HG03280 (cell line): ENCODE measurements at regions not wholly inside any gene's neighbourhood (a gene's known extent, or its start where the extent isn't known, plus 50 kb on each side); places are given as distances from the start of the nearest gene placed in this dataset.
"Not testable (repeated sequence)": the region's sequence is repeated elsewhere in the genome, so short reads cannot be mapped to it uniquely, and the experiment has no call there.

ENCODE experiments used
- ATAC-seq: cut with Tn5 transposase; IDR thresholded peaks from one replicate; pipeline ENCODE4 v1.9.1; 2021; ENCODE audit warnings: mild to moderate bottlenecking, moderate library complexity; ENCODE audit not compliant: unreplicated experiment

DNA sequence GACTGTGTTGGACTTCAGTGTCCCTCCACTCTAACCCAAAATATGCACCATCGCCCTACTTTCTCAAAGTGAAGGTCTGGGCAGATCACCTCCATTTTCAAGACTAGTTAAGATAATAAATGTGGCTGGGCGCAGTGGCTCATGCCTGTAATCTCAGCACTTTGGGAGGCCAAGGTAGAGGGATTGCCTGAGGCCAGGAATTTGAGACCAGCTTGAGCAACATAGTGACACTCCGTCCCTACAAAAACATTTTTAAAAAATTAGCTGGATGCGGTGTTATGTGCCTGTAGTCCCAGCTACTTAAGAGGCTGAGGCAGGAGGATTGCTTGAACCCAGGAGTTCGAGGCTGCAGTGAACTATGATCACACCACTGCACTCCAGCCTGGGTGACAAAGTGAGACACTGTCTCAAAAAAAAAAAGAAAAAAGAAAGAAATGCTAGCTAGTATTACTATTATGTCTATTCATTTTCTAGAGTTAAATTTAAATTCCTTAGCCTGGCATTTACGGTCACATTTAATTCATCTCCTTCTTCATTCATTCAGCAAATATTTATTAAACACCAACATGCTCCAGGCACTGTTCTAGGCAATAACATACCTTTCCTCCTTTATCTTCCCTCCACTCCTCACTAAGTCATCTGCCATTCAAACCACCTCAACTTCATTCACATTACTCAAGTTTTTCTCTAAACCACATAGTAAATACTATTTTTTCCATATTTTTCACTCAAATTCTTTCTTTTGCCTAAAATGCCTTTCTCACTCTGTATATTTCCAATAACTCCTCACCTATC lies 96.1 kb upstream of the XYLT1 start:
- no peak for ATAC-seq

DNA sequence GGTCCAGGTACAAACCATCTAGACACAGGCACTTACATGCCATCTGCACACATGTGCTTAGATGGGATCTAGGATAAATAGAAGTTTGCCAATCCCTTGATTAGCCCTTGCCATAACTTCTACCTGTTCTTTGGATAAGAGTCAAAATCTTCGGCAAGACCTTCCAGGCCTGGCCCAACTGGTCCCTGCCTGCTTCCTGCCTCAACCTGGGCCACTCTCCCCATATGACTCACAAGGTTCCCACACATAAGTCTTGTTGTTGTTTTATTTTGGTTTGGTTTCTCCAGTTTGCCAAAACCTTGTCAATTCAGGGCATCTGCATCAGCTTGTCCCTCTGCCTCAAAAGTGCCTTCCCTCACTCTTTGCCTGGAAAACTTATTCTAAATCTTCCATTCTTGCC lies 95.3 kb upstream of the XYLT1 start:
- no peak for ATAC-seq

DNA sequence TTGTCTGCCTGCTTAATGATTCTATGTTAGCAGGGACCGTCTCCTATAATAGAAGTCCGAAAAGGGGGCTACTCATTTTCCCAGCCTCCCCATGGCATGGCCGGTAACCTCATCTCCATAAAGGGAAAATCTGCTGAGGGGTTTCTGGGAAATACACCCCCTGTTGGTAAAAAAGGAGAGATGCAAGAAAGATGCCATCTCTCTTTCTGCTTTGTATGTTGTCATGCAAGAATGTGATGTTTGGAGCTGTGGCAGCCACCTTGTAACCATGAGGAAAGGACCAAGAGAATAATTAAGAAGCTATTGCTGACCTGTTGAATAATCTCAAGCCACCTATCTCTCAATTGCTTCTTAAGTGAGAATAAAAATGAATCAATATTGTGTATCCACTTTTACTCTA lies 94.8 kb upstream of the XYLT1 start:
- no peak for ATAC-seq

DNA sequence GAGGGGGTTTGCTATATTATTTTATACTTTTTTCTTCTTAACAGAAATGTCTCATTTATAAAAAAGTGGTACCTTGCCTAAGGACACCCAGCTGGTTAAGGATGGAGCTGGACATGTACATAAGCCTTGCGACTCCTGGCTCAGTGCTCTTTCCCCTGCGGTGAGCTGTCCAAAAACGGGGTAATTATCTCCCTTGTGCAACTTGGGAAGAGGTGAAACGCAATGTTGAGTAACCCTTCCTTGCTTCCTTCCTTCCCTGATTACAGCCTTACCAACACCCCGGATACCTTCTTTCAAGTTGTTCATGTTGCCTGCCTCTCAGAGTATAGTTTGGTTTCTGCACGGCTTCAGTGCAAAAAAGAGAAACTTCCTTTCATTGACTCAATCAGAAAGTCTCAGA lies 94.1 kb upstream of the XYLT1 start:
- no peak for ATAC-seq

DNA sequence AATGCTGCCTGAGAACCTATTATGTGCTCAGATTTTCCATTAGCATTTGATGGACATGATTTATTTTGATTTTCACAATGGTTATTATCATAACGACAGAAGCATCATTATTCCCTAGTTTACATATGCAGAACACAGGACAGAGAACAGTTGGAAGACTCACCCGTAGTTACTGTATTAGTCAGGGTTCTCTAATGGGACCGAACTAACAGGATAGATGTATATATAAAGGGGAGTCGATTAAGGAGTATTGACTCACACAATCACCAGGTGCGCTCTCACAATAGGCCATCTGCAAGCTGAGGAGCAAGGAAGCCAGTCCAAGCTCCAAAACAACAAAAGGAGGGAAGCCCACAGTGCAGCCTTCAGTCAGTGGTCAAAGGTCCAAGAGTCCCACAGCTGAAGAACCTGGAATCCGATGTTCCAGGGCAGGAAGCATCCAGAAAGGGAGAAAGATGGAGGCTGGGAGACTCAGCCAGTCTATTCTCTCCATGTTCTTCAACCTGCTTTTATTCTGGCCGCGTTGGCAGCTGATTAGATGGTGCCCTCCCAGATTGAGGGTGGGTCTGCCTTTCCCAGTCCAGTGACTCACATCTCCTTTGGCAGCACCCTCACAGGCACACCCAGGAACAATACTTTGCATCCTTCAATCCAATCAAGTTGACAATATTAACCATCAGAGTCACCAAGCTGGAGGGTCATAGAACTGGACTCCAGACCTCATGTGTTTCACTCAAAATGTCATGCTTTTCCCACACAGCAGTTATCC lies 92.7 kb upstream of the XYLT1 start:
- no peak for ATAC-seq

DNA sequence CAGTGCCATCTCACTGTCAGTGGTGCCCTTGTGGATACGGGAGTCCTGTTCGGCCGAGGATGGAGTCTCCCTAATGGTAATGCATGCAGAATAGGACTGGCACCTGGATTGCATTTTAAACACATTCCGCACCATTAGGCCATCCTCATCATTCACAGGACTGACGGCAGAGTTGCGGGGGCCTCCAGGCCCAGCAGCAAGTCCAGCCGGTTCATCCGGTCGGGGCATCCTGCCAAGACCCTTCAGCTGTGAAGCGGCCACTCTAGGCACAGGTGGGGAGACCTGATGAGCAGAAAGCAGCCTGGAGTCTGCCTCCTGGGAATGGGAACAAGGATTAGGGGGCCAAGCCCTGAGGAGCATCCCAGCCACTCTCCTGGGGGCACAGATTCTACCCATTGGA lies 90.3 kb upstream of the XYLT1 start:
- ATAC-seq = no peak

DNA sequence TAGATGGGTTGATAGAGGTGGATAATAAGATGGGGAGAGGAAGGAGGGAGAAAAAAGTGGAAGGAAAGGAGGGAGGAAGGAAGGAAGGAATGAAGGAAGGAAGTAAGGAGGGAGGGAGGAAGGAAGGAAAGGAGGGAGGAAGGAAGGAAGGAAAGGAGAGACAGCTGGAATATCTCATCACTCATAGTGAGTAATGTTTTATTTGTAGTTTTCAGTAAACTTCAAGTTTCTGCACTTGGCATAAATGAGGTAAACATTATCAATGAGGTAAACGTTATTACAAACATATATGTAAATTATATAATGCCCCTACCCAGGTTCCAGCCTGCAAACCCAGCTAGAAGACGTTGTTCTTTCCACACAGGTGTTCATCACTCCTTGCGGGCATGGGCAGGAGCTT lies 89.8 kb upstream of the XYLT1 start:
- no peak for ATAC-seq

DNA sequence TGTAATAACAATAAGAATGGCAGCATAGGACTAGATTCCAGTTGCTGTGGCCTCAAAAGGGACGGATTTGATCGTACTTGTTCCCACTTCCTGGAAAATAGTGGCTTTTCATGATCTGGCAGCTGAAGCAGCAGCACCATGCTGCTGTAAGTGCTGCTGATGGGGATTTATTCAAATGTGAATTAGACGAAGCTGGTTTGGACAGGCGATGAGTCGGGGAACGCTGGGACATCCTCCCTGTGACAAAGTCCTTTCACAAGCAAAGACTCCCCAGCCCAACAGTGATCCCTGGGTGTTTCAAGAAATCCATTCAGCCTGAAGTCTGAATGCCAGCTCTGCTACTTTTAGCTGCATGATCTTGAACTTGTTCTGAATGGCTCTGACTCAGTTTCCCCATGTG lies 88.6 kb upstream of the XYLT1 start:
- no peak for ATAC-seq

DNA sequence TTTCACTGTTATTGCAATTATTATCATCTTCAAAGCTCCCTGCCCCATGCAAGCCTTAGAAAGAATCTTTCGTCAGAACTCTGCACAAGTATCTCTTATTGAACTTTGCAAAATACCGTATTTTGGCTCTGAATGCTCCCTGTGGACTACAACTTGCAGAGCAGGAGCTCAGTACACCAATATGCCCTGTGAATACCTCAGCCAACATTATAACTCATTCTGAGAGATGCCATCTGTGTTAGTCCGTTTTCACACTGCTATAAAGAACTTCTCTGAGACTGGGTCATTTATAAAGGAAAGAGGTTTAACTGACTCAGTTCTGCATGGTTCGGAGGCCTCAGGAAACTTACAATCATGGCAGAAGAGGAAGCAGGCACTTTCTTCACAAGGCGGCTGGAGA lies 87.2 kb upstream of the XYLT1 start:
- no peak for ATAC-seq

DNA sequence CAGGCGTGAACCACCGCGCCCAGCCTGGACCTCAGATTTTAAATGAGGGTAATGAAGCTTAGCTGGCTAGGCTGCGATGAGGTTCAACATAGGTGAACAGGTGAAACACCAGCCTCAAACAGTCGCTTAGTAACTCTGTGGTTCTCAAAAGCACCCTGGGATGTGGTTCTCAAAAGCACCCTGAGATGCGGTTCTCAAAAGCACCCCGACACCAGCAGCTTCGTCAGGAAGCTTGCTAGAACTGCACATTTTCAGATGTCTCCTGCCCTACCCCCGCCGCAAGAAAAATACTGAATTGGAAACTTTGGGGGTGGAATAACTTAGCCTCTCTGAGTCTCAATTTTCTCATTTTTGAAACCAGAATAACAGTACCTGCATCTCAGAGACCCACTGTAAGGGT lies 86.7 kb upstream of the XYLT1 start:
- ATAC-seq = no peak

DNA sequence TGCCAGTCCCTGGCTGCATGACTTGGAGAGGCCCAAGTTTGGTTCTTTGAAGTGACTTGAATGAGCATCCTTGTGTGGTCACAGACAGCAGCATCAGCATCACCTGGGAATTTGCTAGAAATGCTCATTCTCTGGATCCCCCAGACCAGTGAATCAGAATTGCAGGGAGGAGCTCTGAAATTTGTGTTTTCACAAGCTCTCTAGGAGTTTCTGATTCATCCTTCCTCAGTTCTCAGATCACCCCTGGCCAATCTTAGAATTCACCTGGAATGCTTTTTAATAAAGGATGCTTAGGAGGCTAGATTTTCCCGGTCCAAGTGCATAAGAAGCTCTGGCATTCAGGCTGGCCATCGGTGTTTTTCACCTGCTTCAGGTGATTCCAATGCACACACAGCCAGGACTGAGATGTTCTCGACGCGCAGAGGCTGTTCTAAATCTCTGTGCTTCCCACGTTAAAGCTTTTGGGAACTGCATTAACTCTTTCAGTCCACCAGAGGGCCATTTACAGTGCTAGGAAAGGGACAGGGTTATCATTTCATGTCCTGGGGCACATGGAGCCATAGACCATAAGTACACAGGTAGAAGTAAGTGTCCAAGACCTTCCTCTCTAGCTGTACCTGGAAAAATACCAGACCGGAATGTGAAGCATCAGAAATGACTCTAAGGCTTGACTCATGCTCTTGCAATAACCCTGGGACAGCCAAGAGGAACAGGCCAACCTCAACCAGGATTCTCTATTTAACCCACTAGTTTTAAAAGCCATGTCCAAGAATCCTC lies 85.7 kb upstream of the XYLT1 start:
- ATAC-seq = no peak

DNA sequence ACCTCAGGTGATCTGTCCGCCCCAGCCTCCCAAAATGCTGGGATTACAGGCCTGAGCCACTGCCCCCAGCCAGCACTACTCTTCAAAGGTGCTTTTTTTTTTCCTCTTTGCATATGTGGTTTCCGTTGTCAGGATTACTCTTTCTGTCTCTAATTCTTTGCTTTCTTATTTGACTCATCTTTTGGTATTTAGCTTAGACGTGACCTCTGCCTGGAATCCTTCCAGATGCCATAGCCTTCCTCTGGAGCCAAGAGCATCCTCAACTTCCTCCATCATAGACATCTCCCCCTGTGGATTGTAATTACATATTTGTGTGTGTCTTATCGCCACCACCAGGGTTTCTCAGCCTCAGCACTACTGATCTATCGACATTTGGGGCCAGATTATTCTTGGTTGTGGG lies 84.4 kb upstream of the XYLT1 start:
- ATAC-seq = no peak

DNA sequence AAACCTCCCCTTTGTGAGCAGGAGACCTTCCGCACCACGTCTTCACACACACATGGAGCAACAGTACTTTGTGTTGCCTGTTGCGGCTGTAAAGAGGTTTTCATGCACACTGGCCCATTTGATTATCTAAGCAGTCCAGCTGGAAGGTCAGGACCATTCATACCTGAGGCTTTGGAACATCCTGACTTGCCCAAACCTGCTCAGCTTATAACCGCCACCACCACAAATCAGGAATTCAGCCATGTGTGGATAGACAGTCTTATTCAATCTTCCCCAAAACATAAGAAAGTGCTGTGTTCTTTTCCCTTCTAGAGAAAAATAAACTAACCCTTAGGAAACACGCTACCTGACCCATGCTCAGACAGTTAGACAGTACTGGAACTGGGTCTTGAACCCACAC lies 81.6 kb upstream of the XYLT1 start:
- ATAC-seq = no peak

DNA sequence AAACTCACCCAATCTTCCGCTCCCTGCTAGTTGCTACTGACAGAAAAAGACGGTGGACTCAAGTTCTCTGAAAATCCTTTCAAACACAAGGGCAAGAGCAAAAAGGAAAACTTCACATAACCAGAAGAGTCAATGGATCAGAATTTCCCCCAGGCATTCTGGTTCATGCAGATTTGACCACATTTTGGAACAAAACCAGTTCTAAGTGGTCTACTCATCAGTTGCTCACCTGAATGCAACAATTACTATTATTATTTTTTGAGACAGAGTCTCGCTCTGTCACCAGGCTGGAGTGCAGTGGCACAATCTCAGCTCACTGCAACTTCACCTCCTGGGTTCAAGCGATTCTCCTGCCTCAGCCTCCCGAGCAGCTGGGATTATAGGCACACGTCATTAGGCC lies 80.9 kb upstream of the XYLT1 start:
- not testable (repeated sequence) for ATAC-seq

DNA sequence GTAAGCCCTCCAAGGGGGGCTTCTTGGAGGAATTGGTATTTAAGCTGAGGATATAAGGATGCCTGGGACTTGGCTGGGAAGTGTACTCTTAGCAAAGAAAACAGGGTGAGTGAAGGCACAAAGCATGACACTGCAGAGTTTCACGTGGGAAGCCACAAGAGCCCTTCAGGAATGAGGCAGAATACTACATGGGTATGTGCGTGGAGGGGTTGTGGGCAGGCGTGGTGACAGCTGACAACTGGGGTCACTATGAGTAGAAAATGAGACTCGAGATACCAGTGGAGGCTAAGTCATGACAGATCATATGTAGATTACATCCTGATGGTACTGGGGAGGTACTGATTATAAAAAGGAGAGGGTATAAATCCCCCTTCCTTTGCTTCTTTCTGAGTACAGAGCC lies 78.1 kb upstream of the XYLT1 start:
- ATAC-seq = no peak

DNA sequence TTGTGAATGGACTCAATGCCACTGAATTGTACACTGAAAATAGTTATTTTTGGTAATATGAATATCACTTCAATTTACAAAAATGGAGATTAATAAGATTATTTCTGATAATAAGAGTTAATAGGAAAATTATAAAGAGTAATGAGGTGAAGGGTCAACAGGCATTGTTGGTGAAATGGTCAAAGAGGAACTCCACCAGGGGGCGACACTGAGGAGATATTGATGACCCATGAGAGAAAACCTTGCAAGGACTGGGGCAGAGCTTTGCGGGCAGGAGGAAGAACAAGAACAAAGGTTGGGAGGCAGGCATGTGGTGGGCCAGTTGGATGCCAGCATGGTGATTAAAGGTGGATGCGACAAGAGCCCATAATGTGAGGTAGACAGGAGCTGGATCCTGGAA lies 74.0 kb upstream of the XYLT1 start:
- ATAC-seq = no peak

DNA sequence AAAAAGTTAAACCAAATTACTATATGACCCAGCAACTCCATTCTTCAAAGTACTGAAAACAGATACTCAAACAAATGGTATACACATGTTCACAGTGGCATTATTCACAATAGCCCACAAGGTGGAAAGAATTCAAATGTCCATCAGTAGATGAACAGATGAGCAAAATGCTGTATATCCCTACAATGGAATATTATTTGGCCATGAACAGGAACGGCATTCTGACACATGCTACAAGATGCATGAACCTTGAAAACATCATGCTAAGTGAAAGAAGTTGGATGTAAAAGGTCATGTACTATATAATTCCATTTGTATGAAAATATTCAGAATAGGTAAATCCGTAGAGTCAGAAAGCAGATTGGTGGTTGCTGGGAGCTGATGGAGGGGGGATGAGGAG lies 73.5 kb upstream of the XYLT1 start:
- no peak for ATAC-seq

DNA sequence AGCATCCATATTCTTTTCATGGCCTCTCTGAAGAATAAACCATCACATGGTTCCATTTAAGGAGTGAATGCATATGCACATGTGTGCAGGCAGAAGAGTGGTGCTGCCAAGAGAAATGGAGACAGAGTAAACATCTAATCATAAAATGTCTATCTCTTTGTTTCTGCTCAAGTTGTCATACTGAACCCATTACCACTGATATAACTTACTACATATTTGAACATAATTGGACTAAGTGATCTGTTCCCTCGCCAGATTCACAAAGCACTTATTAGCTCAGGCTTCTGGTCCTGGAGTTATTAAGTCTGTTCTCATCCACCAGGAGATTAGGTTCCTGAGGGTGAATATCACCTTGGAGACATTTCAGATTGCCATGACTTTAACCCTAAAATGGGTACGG lies 72.3 kb upstream of the XYLT1 start:
- no peak for ATAC-seq

DNA sequence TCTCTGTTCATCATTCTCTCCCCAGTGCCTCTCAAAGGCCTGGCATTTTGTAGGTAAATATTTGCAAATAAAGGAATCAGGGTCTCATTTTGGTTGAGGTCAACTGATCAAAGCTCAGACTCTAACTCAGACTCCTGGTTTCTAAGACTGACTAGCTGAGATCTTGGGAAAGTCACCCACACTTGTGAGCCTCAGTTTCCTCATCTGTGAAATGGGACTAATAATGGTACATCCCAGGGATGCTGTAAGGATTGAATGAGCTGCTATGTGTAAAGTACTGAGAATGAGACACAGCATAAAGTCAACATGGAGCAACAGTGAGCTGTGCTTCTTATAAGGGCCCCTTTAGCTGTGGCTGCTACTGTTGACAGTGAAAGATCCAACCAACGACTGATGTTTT lies 70.6 kb upstream of the XYLT1 start:
- ATAC-seq = no peak

DNA sequence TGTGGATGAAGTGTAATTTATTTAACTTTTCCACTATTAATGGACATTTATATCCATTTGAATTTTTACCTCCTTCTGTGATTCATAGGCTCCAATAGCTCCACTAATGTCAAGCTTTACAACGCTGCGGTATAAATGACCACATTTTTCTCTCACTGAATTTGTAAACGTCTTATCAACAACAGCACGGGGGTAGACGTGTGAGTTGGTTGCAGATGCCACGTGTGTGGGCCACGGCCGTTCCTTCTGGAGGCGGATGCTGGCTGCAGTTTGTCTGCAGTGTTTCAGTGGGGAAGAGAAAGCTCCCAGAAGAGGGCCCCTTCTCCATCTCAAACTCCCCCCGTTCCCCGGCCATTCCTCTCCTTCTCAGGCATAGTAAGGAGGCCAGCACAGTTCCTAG lies 68.2 kb upstream of the XYLT1 start:
- ATAC-seq = no peak

DNA sequence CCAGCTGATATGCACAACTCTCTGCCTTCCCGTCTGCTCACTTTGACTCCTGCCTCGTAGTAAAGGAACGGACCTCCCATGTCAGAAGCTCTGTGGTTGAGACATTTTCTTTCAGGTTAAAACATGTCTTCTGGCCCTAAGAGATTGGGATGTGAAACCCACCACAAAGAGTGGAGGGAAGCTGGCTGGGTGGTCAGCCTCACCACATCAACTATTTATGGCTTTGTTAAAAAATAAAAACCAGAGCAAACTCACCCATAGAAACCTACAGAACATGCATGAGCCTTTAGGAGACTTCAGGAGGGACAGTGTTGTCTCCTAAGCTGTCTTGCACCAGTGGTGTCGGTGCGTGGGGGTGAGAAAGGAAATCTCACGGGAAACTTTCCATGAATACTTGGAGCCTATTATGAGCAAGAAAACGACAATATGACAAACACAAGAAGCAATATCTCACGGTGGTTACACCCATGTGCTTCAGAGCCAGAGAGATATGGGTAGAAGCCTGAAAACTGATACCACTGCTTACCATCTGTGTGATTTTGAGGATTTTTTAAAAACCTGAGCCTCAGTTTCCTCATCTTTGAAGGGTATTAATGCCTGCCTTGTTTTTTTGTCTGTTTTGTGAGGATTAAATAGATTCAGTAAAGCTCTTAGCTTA lies 61.7 kb upstream of the XYLT1 start:
- no peak for ATAC-seq
